ENCODE measurements at regions not wholly inside any gene's neighbourhood (a gene's known extent, or its start where the extent isn't known, plus 50 kb on each side); places are given as distances from the start of the nearest gene placed in this dataset.
"Not testable (repeated sequence)": the region's sequence is repeated elsewhere in the genome, so short reads cannot be mapped to it uniquely, and the experiment has no call there.

DNA sequence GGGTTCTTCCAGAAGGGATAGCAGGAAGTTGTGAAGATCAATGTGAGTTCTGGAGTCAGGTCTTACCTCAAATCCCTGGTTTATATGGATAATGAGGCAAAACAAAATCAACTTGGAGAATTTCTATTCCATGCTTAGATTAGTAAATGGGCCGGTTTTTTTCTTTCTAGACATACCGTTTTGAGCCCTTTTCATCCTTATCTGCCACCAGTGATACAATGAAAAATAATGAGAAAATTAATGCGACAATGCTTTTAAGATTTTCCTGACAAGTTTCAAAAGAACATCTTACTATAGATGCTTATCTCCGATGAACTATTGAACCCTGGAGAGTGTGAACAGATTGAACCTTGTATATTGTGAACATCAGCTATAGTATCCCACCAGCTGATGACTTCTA is 262.7 kb downstream of the BTG1 start:
- DNase-seq: no peak

DNA sequence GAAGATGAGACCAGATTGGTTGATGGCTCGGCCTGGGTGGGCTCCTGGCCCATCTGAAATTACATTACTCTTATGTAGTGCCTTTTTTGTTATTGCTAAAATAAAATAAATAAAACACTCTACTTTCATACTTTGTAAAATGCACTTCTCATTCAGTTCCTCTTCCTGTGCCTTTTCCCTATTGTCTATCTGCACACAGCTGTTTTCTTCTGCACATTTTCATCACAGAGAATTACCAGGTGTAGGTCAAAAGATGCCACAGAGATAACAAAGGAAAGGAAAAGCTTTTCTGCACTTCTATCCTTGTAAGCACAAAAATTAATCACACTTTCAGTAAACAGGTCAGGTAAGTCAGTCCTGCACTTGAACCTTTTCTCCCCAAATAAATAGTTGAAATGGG is 265.1 kb downstream of the BTG1 start:
- DNase-seq: no peak

- DNase-seq: peak; percentile 42
Observed at GRCh38 chr12:91877456-91878235, 268.0 kb downstream of the BTG1 start.

DNA sequence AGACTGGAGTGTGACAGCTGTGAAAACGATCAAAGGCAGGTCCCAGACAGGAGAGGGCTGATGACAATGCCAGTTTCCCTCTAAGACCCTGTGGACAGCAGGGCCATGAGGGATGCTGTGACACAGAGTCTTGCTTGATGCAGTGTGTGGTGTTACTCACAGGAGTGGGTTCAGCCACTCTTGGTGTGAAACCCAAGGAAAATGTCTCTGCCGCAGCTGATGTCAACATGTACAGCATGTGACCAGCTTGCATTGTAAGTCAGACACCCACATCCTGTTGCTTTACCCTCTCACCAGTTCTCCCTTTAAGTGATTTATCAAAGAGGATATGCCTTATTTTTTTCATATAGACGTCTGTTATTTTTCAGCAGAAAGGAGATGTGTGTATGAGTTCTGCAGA is 268.6 kb downstream of the BTG1 start:
- peak; percentile 86 for DNase-seq

DNA sequence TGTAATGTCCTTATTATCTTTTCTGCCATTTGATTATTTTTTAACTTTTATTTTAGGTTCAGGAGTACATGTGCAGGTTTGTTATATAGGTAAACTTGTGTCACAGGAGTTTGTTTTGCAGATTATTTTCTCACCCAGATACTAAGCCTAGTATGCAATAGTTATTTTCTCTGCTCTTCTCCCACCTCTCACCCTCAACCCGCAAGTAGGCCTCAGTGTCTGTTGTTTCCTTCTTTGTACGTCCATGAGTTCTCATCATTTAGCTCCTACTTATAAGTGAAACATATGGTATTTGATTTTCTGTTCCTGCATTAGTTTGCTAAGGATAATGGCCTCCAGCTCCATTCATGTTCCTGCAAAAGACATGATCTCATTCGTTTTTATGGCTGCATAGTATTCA is 270.0 kb downstream of the BTG1 start:
- not testable (repeated sequence) for DNase-seq

GRCh38 chr12:91874086-91874865 is 271.4 kb downstream of the BTG1 start:
- DNase-seq: no peak

- no peak for DNase-seq
Observed at GRCh38 chr12:91871751-91872150, 273.9 kb downstream of the BTG1 start.

- DNase-seq: no peak
Observed at GRCh38 chr12:91870872-91871707, 274.6 kb downstream of the BTG1 start.

DNA sequence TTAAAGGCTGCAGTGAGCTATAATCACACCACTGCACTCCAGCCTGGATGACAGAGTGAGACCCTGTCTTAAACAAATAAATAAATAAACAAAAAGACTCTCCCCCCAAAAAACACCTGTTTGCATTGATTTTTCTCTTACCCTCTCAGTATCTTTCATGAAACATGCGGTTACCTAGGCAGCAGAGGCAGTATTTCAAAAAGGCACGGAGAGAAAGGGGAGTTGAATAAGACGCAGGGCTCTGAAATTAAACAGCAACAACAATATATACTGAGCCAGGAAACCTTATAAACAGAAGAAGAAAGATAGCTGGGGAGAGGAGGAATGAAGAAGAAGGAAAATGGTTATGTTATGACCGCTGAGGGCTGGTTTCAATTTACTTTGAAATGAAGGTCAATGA is 277.6 kb downstream of the BTG1 start:
- DNase-seq: peak; percentile 60

GRCh38 chr12:91866566-91866965 is 279.1 kb downstream of the BTG1 start:
- DNase-seq: peak; percentile 98

GRCh38 chr12:91863702-91864101 is 281.9 kb downstream of the BTG1 start:
- DNase-seq: no peak

DNA sequence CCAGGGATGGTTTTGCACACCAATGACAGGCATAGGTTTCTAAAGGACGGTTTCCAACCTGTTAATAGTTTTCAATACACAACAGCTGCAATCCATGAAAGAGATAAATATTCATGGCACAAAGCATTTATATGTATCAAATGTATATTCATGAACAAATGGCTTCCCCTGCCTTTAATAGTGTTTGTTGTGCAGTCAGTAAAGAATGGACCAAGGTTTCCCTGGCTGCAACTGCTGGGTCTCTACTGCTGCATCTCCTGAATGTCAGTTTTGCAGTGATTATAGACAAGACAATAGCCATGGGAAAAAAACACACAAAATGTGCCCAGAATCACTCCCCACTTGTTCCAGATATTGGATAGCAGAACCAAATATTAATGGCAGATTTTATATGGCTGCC is 284.1 kb downstream of the BTG1 start:
- no peak for DNase-seq

- DNase-seq: no peak
Observed at GRCh38 chr12:91859347-91859746, 286.3 kb downstream of the BTG1 start.

- no peak for DNase-seq
Observed at GRCh38 chr12:91857813-91858542, 287.7 kb downstream of the BTG1 start.

DNA sequence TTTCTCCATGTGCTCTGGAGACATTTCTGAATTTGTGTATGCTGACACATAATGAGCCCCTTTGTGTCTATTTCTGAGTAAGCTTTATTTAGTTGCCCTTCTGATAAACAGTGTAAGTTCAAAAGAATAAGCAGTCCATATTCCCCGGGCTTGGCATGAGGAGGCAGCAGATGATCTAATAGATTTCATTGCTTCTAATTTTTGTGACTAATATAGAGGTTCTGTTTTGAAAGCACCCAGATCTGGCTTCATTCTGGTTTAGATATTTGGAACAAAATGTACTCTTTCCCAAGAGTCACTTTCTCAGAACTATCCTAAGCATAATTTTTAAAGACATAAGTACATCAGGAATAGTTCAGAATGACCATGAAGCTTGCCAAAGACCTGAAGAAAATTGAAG is 290.9 kb downstream of the BTG1 start:
- DNase-seq: no peak

- DNase-seq: no peak
Observed at GRCh38 chr12:91853350-91854127, 292.1 kb downstream of the BTG1 start.

GRCh38 chr12:91852634-91853033 is 293.0 kb downstream of the BTG1 start:
- DNase-seq: peak; percentile 12

- DNase-seq: no peak
Observed at GRCh38 chr12:91851741-91852477, 293.7 kb downstream of the BTG1 start.

DNA sequence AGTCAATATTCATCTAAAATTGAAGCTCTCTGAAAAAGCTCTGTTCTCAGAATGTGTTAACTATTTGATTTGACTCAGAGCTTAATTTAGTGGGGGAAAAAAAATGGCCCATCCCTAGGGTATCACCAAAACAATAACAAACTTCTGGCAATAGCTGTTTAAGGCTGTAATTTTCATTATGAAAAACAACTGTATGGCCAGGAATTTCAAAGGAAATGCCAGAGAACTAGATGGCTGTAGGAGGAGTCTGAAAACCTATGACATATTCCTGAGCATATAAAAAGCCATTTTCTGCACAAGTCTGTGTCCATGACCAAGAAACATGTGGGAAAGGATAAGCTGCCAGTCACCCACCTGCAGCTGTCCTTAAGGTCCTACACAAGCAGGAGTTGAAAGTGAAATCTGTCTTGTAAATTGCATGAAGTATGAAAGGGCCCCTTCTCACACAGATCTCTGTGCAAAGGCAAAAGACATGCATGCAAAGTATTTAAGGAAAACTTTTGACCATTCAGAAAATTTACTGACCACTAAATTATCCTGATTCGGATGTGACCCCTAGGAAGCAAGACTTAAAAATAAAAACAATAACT is 299.1 kb downstream of the BTG1 start:
- no peak for DNase-seq

DNA sequence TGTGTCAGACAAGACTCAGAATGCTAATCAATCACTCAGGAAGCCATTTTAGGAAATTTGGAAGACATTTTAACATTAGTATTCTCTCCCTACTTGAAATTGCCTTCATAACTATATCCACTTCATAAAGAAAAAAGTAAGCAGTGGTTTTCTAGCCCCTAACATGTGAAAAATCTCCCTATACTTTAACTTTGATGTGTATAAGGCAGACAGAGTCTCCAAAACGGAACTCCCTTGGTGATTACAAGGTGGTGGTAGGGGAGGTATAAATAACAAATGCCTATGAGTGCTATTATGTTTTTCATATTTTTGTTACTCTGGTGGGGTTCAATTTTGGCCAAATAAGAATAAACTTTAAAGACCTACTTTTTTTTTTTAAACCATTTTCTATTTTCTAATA is 300.3 kb downstream of the BTG1 start:
- DNase-seq: no peak

DNA sequence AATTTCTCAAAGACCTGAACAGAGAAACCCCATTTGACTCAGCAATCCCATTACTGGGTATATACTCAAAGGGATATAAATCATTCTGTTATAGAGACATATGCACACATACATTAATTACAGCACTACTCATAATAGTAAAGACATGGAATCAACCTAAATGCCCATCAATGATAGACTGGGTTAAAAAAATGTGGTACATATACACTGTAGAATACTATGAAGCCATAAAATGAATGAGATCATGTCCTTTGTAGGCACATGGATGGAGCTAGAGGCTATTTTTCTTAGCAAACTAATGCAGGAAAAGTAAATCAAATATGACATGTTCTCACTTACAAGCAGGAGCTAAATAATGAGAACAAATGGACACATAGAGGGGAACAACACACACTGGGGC is 303.8 kb downstream of the BTG1 start:
- DNase-seq: no peak

Measured in NCI-H146 (cell line).